NCI-H748 treated with DMSO at 0.1 percent for 48 hours (cell line): ENCODE measurements at regions not wholly inside any gene's neighbourhood (a gene's known extent, or its start where the extent isn't known, plus 50 kb on each side); places are given as distances from the start of the nearest gene placed in this dataset.

ENCODE experiments used
- DNase-seq: peaks from one replicate; lab custom pipeline; 2025; lab: John Stamatoyannopoulos, UW

DNA sequence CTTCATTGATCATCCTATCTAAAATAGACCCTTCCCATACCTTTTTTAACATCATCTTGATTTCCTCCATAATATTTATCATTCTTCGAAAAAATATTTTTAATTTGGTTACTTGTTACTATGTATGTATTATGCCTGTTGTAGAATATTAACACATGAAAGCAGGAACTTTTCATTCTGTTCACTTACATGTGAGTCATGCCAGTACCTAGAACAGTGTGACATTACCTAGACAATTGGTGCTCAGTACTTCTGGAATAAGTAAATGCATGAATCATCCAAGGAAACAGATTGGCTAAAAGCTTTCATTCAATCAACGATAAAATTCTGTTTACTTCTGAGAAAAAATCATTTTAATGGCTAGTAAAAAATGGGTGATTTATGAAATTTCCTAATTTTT is 76.4 kb downstream of the CXXC4 start:
- DNase-seq: no peak

DNA sequence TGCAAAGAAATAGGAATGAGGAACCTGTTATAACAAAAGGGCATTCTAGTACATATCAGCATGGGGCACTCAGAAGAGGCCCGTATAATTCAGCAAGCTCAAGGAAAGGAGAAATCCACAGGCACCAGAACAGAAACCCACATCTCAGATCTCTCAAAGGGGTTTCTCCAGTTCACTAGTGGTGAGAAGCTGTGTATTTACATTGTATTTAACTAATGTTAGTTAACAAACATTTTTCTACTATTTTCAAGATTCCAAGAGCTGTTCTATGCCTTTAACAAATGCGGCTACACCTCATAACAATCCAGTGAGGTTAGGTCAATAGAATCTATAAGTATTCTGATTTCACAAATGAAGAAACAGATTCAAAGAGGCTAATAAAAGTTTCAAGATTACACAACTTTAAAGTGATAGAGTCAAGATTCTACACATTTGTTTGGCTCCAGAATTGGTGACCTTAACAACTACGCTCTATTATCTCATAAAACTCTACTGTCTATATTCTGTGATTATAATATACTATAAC is 77.3 kb downstream of the CXXC4 start:
- no peak for DNase-seq

GRCh38 chr4:104416725-104417356 is 77.9 kb downstream of the CXXC4 start:
- no peak for DNase-seq

DNA sequence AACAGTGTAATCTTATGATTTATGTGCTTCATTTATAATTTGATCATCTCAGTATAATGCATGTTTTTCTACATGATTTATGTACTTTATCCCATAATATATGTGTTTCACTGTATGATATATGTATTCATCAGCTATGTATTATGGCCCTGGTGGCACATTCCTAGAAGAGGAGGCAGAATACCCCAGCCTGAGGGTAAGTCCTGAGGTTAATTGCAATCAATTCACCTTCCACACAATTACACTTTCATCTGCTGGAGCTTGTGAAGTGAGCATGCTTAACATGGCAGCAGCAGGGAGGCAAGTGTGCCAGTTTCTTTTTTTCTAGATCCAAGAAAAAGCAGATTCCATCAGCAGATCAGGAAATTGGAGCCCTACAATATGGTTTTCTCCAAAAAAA is 81.2 kb downstream of the CXXC4 start:
- no peak for DNase-seq

GRCh38 chr4:104412344-104412743 is 82.3 kb downstream of the CXXC4 start:
- DNase-seq: no peak

- DNase-seq: no peak
Observed at GRCh38 chr4:104411502-104411901, 83.2 kb downstream of the CXXC4 start.

- DNase-seq: no peak
Observed at GRCh38 chr4:104408878-104409277, 85.8 kb downstream of the CXXC4 start.

- no peak for DNase-seq
Observed at GRCh38 chr4:104404361-104404760, 90.3 kb downstream of the CXXC4 start.

- peak; percentile 82 for DNase-seq
Observed at GRCh38 chr4:104395168-104395614, 99.5 kb downstream of the CXXC4 start.

GRCh38 chr4:104394406-104395167 is 100.1 kb downstream of the CXXC4 start:
- DNase-seq: peak; percentile 85

DNA sequence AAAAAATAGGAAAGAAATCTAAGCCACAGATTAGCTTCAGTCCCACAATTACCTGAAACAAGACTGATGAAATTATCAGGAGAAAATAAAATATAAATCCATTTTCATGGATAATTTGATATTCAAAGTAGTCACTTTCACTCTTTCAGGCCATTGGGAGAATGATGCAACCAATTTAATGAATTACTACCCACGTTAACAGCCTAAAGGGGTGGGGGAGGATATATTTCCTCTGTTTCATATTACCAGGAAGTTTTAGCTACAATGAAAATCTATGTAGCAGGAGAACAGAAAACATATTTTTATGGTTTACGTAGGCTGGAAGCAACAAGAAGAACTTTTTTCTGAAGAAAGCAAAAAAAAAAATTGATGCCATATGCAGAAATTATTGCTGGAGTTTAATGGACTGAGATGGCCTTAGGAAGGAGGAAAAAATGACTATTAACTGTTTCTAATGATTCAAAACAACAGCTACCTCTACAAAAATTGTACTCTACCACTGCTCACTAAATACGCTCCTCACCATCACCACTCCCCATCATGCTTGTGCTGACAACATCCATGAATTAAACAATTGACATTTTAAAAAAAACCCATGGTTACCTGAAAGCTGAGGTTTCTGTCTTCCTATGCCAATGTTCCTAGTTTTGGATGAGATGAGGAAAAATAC is 100.9 kb downstream of the CXXC4 start:
- DNase-seq: peak; percentile 24

DNA sequence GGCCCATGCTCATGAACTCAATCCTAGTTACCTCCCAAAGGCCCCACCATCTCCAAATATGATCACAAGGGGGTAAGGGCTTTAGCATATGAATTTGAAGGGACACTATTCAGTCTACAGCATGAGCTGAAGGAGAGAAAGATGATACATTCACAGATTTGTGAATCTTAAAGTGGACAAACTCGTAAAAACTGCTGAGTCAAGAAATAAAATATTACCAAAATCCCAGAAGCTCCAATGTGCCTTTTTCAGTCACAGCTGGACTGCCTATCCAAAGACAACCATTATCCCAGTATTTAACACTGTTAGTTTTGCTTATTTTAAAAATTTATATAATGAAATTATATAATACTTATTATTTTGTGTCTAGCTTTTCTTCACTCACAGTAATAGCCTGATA is 109.0 kb downstream of the CXXC4 start:
- DNase-seq: no peak

DNA sequence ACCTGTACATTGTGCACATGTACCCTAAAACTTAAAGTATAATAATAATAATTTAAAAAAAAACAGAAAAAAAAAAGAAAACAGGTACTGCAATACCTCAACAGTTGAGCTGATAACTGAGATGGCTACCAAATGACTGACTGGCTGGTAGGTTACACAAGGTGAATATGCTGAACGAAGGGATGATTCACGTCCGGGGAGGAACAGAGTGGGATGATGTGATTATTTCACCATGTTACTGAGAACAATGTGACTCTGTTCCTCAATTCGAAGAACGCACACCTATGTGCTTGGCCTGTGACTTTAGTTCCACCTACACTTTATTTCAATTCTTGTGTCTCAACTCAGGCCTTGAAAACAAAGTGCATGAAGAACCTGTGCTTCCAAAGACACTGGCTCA is 111.7 kb downstream of the CXXC4 start:
- DNase-seq: no peak

DNA sequence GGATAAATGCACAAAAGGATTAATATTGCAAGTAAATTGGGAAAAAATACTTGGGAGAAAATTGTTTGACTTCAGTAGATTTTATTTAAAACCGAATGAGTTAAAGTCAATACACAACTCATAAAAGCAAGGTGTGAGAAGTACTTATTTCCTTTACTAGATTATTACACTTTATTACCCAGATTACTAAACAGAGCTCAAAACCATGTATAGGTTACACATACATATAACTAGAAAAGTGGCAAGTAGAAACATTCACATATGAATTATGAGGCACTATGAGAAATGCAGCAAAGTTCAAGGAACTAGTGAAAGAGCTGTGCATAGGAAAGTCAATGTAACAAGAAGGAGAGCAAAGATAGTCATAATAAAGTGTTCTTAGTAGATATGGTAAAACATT is 113.0 kb downstream of the CXXC4 start:
- DNase-seq: no peak

- DNase-seq: no peak
Observed at GRCh38 chr4:104365618-104366017, 129.1 kb downstream of the CXXC4 start.

- DNase-seq: no peak
Observed at GRCh38 chr4:104353481-104353880, 141.2 kb downstream of the CXXC4 start.

- DNase-seq: no peak
Observed at GRCh38 chr4:104352211-104352610, 142.5 kb downstream of the CXXC4 start.

DNA sequence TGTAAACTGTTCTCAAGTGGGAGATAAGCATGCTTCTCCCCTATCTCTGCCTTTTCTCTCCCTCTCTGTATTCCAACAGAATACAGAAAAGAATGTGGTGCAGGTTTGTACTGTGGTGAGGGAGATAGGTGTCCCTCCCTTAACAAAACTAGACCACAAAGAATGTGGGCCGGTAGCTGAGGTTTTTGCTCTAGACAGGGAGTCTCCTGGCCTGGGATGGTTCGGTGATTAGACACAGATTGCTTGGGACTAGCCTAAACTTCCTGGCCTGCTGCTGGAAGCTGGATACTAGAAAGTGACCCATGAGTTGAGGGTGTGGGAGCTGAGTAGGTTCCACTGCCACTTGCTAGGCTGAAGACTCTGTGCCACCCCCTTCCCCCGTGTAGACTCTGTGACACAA is 143.0 kb downstream of the CXXC4 start:
- no peak for DNase-seq

DNA sequence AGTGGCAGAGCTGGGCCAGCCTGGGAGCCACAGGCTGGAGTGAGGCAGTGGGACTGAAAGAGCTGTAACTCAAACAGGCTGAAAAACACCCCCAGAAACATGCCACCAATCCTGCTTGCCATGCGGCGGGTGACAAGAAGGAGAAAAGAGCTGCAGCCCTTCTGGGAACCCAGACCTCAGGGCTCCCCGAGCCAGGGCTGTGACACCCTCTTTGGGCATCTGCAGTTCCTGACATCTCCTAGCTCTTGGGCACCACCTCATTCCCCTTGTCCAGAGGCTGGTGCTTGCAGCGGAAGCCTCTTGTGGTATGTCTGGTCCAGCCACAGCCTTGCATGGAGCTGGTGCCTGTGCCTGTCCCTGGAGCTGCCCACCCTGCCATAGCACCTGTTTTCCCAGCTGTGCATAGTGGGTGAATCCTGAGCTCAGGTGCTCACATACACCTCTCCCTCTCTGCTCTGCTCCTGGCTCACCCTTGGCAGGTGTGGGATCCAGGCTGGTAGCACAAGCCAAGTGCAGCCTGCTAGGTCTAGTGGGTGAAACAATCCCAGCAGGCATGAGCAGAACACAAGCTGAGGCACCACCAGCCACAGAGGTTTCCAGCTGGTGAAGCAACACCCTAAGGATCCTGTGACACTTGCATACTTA is 149.0 kb downstream of the CXXC4 start:
- DNase-seq: no peak

GRCh38 chr4:104344342-104344980 is 150.2 kb downstream of the CXXC4 start:
- DNase-seq: no peak

- DNase-seq: no peak
Observed at GRCh38 chr4:104334410-104334809, 160.3 kb downstream of the CXXC4 start.
